Panc1 (cell line): ENCODE measurements at regions not wholly inside any gene's neighbourhood (a gene's known extent, or its start where the extent isn't known, plus 50 kb on each side); places are given as distances from the start of the nearest gene placed in this dataset.

ENCODE experiments used
- ATAC-seq: fragments of 200-7000 bp; cut with Tn5 transposase; 2 replicates; pipeline ENCODE4 v1.9.1; 2020; ENCODE audit warnings: mild to moderate bottlenecking, moderate library complexity
- BruUV-seq: library from RNA; stranded (reverse); fragments of 400-500 nt; replicated peaks from 2 replicates; lab custom pipeline; 2021; lab: Mats Ljungman, UMichigan
- CTCF ChIA-PET: fragments of 300-600 bp; sonication (Branson Sonifier 250); formaldehyde crosslinking; loops from one replicate; lab custom pipeline; 2022; ENCODE audit warnings: antibody characterized with exemption; lab: Charles Lee
- POLR2A ChIA-PET: fragments of 300-600 bp; sonication (Branson Sonifier 250); formaldehyde crosslinking; loops from one replicate; lab custom pipeline; 2022; ENCODE audit warnings: antibody characterized with exemption; lab: Charles Lee
- DNase-seq: peaks from one replicate; pipeline ENCODE4 v3.0.0-alpha.2; 2010; ENCODE audit warnings: low read depth, low spot score
- H3K27ac ChIP-seq: 2 replicates; pipeline ENCODE4 v1.5.1; 2011; ENCODE audit warnings: mild to moderate bottlenecking, low read length, inconsistent platforms
- H3K27me3 ChIP-seq: fragments of 200-500 bp; sonication (Bioruptor generic); 2 replicates; pipeline ENCODE4 v1.6.0; 2014; ENCODE audit warnings: low read length, inconsistent platforms; ENCODE audit not compliant: control insufficient read depth, insufficient read depth
- H3K36me3 ChIP-seq: fragments of 200-500 bp; sonication (Bioruptor generic); 2 replicates; pipeline ENCODE4 v1.5.1; 2014; ENCODE audit warnings: inconsistent platforms, mild to moderate bottlenecking, low read length, moderate library complexity; ENCODE audit not compliant: control insufficient read depth, insufficient read depth
- H3K4me1 ChIP-seq: 2 replicates; pipeline ENCODE4 v1.5.1; 2011; ENCODE audit warnings: inconsistent platforms, mild to moderate bottlenecking, low read length, moderate library complexity; ENCODE audit not compliant: control insufficient read depth, insufficient read depth
- H3K4me3 ChIP-seq, 2 experiments: 2 replicates each; pipeline ENCODE4 v1.5.1; 2011 to 2012; ENCODE audit warnings: low read depth in 2 of 2, low read length in 2 of 2, mild to moderate bottlenecking in 2 of 2, inconsistent platforms in 1 of 2, moderate library complexity in 1 of 2
- H3K9me3 ChIP-seq: fragments of 200-500 bp; sonication (Bioruptor generic); 2 replicates; pipeline ENCODE4 v1.5.1; 2014; ENCODE audit warnings: low read depth, mild to moderate bottlenecking, inconsistent platforms, low read length, moderate library complexity; ENCODE audit not compliant: control insufficient read depth, insufficient read depth
- POLR2AphosphoS5 ChIP-seq: IDR thresholded peaks from 2 replicates; pipeline ENCODE4 v1.6.1; 2012; ENCODE audit warnings: mild to moderate bottlenecking, low read depth, low read length, moderate library complexity
- SIN3A ChIP-seq: IDR thresholded peaks from 2 replicates; pipeline ENCODE4 v1.6.1; 2012; ENCODE audit warnings: low read depth, mild to moderate bottlenecking, low read length, moderate library complexity, borderline replicate concordance; ENCODE audit not compliant: insufficient read depth
- TCF7L2 ChIP-seq: IDR thresholded peaks from 2 replicates; pipeline ENCODE4 v1.6.1; 2011; ENCODE audit warnings: mild to moderate bottlenecking, low read depth, low read length, inconsistent platforms
- in situ Hi-C: cut with HindIII; loops from 2 replicates; pipeline ENCODE4 v1.10.0; 2016; ENCODE audit warnings: low sequenced_read_pairs, low pct_unique_long_range_greater_than_20kb
- intact Hi-C: fragments of 100-400 bp; cut with micrococcal nuclease; formaldehyde crosslinking; loops from one replicate; pipeline ENCODE4 v1.10.0; 2022; ENCODE audit not compliant: unreplicated experiment
- TF ChIP-seq, protein P1 (sequence below): fragments of 450-650 bp; IDR thresholded peaks from 2 replicates; pipeline ENCODE4 v1.5.1; 2017; ENCODE audit warnings: mild to moderate bottlenecking
- TF ChIP-seq, protein P2 (sequence below), 2 experiments: IDR thresholded peaks; 2 replicates each; pipeline ENCODE4 v1.6.1; 2011 to 2012; ENCODE audit warnings: low read depth in 2 of 2, control low read depth in 1 of 2, low read length in 1 of 2, mild to moderate bottlenecking in 1 of 2, moderate library complexity in 1 of 2; ENCODE audit not compliant: insufficient read depth in 1 of 2

DNA sequence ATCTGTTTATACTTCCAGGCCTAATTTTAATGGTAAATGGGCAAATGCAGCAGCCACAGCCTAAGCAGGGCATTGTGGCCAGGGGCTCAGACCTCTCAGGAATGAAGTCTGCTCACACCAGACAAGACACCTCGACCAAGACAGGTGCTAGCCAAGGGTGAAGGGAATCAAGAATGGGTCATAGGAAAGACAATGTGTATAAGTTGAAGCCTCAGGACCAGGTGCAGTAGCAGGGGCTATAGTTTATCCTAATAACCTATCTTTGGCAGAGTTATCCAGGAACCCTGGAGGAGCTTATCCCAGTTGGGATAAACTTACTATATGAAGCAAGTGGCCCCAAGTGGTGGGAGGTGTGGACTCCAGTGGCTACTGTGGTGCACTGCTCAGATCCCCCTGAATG lies 165.0 kb upstream of the TAB2 start:
- no peak overlapping the region for H3K4me3 ChIP-seq
- DNase-seq (no peak), ATAC-seq (no peak)
- ChIA-PET CTCF (no interaction called here), POLR2A (no interaction called here)
- TF ChIP-seq, protein P1, sequence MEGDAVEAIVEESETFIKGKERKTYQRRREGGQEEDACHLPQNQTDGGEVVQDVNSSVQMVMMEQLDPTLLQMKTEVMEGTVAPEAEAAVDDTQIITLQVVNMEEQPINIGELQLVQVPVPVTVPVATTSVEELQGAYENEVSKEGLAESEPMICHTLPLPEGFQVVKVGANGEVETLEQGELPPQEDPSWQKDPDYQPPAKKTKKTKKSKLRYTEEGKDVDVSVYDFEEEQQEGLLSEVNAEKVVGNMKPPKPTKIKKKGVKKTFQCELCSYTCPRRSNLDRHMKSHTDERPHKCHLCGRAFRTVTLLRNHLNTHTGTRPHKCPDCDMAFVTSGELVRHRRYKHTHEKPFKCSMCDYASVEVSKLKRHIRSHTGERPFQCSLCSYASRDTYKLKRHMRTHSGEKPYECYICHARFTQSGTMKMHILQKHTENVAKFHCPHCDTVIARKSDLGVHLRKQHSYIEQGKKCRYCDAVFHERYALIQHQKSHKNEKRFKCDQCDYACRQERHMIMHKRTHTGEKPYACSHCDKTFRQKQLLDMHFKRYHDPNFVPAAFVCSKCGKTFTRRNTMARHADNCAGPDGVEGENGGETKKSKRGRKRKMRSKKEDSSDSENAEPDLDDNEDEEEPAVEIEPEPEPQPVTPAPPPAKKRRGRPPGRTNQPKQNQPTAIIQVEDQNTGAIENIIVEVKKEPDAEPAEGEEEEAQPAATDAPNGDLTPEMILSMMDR, result no peak
- no peak overlapping the region for H3K27ac ChIP-seq
- intact Hi-C loops, result no loop called here
- no peaks in the 10 kb centered on the region for H3K4me1 ChIP-seq
- no peaks in the 10 kb centered on the region; the same call in 1 of the 2 replicates for H3K27me3 ChIP-seq
- H3K9me3 ChIP-seq, result no peaks in the 10 kb centered on the region
- H3K36me3 ChIP-seq, result no peaks in the 10 kb centered on the region
- in situ Hi-C loops, result no loop called here
- BruUV-seq, result no TSS peak

DNA sequence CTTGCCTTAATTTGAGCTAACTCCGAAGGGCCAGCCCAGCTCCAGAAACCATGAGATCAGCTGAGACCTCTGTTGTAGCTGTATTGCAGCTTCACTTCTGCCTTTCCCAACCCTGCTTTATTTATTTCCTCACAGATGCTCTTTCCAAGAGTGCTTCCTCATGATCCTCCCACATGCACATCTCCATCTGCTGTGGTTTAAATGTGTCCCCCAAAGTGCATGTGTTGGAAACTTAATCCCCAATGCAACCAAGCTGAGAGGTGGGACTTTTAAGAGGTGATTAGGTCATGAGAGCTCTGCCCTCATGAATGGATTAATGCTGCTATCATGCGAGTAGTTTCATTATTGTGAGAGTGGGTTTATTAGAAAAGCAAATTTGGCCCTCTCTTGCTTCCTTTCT lies 164.4 kb upstream of the TAB2 start:
- H3K4me3 ChIP-seq, result no peak overlapping the region
- no peaks in the 10 kb centered on the region for H3K9me3 ChIP-seq
- ATAC-seq (no peak), DNase-seq (no peak)
- BruUV-seq, result no TSS peak
- no peak for TF ChIP-seq SIN3A
- no peak for TF ChIP-seq TCF7L2
- ChIA-PET POLR2A (no interaction called here), CTCF (no interaction called here)
- in situ Hi-C loops, result no loop called here
- intact Hi-C loops, result no loop called here
- H3K27ac ChIP-seq, result no peak overlapping the region
- no peaks in the 10 kb centered on the region for H3K36me3 ChIP-seq
- no peaks in the 10 kb centered on the region for H3K4me1 ChIP-seq
- no peaks in the 10 kb centered on the region; the same call in 1 of the 2 replicates for H3K27me3 ChIP-seq

DNA sequence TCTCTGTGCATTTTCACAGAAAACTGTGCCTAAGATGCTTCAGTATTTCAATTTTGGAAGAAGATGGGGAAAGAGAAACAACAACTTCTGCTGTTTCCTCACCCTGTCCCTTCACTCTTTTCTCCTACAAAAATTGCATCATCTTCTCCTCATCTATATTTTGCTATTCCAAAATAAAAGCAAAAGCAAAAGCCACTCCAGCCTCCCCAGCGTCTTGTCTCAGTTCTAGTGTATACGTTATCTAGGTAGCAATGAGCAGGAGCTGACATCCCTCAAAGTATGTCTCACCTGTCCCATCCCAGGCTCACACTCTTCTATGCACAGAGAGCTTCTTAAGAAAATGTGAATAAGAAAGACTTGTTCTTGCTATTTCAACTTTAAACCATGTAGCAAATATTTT lies 163.8 kb upstream of the TAB2 start:
- CTCF ChIA-PET, result no interaction called here
- no TSS peak for BruUV-seq
- no peaks in the 10 kb centered on the region for H3K4me1 ChIP-seq

More for the DNA sequence above, 163.8 kb upstream of the TAB2 start:
- TF ChIP-seq POLR2AphosphoS5 (no peak), SIN3A (no peak), TCF7L2 (no peak)
- TF ChIP-seq, protein P2, sequence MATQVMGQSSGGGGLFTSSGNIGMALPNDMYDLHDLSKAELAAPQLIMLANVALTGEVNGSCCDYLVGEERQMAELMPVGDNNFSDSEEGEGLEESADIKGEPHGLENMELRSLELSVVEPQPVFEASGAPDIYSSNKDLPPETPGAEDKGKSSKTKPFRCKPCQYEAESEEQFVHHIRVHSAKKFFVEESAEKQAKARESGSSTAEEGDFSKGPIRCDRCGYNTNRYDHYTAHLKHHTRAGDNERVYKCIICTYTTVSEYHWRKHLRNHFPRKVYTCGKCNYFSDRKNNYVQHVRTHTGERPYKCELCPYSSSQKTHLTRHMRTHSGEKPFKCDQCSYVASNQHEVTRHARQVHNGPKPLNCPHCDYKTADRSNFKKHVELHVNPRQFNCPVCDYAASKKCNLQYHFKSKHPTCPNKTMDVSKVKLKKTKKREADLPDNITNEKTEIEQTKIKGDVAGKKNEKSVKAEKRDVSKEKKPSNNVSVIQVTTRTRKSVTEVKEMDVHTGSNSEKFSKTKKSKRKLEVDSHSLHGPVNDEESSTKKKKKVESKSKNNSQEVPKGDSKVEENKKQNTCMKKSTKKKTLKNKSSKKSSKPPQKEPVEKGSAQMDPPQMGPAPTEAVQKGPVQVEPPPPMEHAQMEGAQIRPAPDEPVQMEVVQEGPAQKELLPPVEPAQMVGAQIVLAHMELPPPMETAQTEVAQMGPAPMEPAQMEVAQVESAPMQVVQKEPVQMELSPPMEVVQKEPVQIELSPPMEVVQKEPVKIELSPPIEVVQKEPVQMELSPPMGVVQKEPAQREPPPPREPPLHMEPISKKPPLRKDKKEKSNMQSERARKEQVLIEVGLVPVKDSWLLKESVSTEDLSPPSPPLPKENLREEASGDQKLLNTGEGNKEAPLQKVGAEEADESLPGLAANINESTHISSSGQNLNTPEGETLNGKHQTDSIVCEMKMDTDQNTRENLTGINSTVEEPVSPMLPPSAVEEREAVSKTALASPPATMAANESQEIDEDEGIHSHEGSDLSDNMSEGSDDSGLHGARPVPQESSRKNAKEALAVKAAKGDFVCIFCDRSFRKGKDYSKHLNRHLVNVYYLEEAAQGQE (IDR thresholded peaks at IDR 0.05; ENCODE audit: insufficient read depth in 1 of 2, low read depth in 2 of 2, low read length in 1 of 2), result no peak
- TF ChIP-seq, protein P1, result no peak
- H3K36me3 ChIP-seq, result no peaks in the 10 kb centered on the region
- no peaks in the 10 kb centered on the region for H3K9me3 ChIP-seq
- DNase-seq, result no peak
- no peak for ATAC-seq
- intact Hi-C loops (no loop called here), in situ Hi-C loops (no loop called here)
- no peaks in the 10 kb centered on the region; the same call in 1 of the 2 replicates for H3K27me3 ChIP-seq
- H3K4me3 ChIP-seq, result no peak overlapping the region
- POLR2A ChIA-PET, result no interaction called here
- H3K27ac ChIP-seq, result no peak overlapping the region
